AG04449 (cell line): ENCODE measurements at regions not wholly inside any gene's neighbourhood (a gene's known extent, or its start where the extent isn't known, plus 50 kb on each side); places are given as distances from the start of the nearest gene placed in this dataset.

ENCODE experiments used
- CTCF ChIA-PET: fragments of 350-600 bp; formaldehyde crosslinking; extraction: SDS; loops from one replicate; lab custom pipeline; 2021; ENCODE audit warnings: antibody characterized with exemption; lab: Yijun Ruan, JAX
- POLR2A ChIA-PET: fragments of 400-600, 350-600 bp; formaldehyde crosslinking; extraction: SDS; loops from one replicate; lab custom pipeline; 2020; ENCODE audit warnings: antibody characterized with exemption, inconsistent platforms; lab: Yijun Ruan, JAX
- DNase-seq: peaks from one replicate; pipeline ENCODE4 v3.0.0-alpha.2; 2010; ENCODE audit warnings: low read depth, low spot score
- H3K4me3 ChIP-seq: 2 replicates; pipeline ENCODE4 v1.5.1; 2011; ENCODE audit warnings: low read depth, mild to moderate bottlenecking, control low read depth, low read length
- TF ChIP-seq, protein P1 (sequence below): IDR thresholded peaks from one replicate; pipeline ENCODE4 v1.5.1; 2011; ENCODE audit warnings: mild to moderate bottlenecking, moderate library complexity, low read length, control low read depth, inconsistent platforms; ENCODE audit not compliant: insufficient read depth; ENCODE audit errors: missing control alignments

DNA sequence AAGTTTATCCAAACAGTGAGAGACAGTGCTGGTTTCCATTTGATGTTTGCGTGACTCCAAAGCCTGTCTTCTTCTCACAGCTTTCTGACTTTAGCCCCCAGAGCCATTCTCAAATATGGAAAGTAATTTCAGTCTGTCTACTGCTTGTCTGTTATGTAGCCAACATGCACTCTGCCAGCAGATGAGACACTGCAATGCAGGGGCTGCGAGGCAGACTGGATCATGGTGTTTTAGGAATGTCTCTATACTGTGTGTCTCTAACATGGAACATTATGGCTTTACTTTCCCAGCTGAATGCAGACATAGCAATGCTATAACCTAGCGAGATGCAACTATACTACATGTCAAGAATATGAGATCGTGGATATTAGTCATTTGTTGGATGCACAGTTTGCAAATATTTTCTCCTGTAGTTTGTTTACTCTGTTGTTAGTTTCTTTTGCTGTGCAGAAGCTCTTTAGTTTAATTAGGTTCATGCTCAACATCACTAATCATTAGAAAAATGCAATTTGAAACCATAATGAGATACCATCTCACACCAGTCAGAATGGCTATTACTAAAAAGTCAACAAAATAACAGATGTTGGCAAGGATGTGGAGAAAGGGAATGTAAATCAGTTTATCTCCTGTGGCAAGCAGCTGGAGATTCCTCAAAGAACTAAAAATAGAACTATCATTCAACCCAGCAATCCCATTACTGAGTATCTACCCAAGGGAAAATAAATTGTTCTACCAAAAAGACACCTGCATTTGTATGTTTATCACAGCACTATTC lies 235.8 kb upstream of the TMTC1 start:
- CTCF ChIA-PET, result no interaction called here
- DNase-seq, result no peak
- POLR2A ChIA-PET, result no interaction called here

DNA sequence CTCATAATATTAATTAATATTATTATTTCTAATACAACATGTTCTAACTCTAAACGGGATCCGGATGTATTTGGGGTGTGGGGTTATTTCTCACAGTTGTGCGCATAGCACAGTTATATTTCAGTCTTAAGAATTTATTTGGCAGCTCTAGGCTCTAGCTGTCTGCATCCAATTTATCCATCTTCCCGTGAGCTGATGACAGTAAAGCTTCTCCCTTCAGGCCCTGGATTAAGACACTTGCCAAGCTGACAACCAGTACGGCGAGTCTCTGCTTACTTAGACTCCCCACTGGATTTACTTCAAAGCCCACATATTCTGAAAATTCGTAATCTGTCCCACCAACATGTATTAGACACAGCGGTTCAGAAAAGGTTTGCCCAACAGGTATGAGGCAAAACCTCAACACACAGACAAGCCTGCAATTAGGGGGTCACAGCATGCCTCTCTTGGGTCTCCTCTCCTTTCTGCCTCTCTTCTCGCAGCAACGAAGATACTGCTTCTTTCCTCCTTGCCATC lies 232.9 kb upstream of the TMTC1 start:
- DNase-seq, result no peak
- ChIA-PET POLR2A (no interaction called here), CTCF (no interaction called here)
- TF ChIP-seq, protein P1, sequence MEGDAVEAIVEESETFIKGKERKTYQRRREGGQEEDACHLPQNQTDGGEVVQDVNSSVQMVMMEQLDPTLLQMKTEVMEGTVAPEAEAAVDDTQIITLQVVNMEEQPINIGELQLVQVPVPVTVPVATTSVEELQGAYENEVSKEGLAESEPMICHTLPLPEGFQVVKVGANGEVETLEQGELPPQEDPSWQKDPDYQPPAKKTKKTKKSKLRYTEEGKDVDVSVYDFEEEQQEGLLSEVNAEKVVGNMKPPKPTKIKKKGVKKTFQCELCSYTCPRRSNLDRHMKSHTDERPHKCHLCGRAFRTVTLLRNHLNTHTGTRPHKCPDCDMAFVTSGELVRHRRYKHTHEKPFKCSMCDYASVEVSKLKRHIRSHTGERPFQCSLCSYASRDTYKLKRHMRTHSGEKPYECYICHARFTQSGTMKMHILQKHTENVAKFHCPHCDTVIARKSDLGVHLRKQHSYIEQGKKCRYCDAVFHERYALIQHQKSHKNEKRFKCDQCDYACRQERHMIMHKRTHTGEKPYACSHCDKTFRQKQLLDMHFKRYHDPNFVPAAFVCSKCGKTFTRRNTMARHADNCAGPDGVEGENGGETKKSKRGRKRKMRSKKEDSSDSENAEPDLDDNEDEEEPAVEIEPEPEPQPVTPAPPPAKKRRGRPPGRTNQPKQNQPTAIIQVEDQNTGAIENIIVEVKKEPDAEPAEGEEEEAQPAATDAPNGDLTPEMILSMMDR, result no peak
- H3K4me3 ChIP-seq, result no peak overlapping the region

More for the DNA sequence above, 235.8 kb upstream of the TMTC1 start:
- no peak overlapping the region for H3K4me3 ChIP-seq
- TF ChIP-seq, protein P1, result no peak

- DNase-seq, result no peak
- ChIA-PET CTCF (no interaction called here), POLR2A (no interaction called here)
- H3K4me3 ChIP-seq, result no peak overlapping the region
- TF ChIP-seq, protein P1, result no peak
Observed at GRCh38 chr12:30015631-30016337, 232.0 kb upstream of the TMTC1 start.

DNA sequence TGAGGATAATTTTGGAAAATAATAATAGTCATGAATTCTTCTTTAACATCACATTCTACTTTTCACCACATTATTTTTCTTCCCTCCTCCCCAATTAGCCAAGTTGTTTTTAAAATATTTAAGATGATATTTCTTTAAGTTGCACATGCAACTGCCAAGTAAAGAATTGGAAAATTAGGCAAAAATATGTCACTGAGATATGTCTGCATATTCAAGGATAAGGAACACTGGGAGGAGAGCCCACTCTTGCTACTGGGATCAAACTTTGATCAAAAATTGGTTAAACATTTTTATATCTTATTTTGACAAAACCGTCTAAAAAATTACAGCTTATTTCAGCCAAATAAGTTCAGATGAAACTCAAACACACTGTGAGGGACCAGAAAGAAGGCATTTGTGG lies 231.2 kb upstream of the TMTC1 start:
- H3K4me3 ChIP-seq, result no peak overlapping the region
- TF ChIP-seq, protein P1, result no peak
- CTCF ChIA-PET, result no interaction called here
- POLR2A ChIA-PET, result no interaction called here
- no peak for DNase-seq

GRCh38 chr12:30012816-30013450 lies 229.2 kb upstream of the TMTC1 start:
- TF ChIP-seq, protein P1, result no peak
- POLR2A ChIA-PET, result no interaction called here
- H3K4me3 ChIP-seq, result no peak overlapping the region
- CTCF ChIA-PET, result no interaction called here
- no peak for DNase-seq
